ENCODE measurements at regions not wholly inside any gene's neighbourhood (a gene's known extent, or its start where the extent isn't known, plus 50 kb on each side); places are given as distances from the start of the nearest gene placed in this dataset.

GRCh38 chr6:67277312-67277711 lies 1357.8 kb upstream of the ADGRB3 start:
- BruUV-seq (replicated peaks) = no TSS peak

More at GRCh38 chr6:67277312-67277711, 1357.8 kb upstream of the ADGRB3 start:
- 62% methylated on average over 2 of the region's 2 CpGs for WGBS (ENCODE audit: insufficient coverage, insufficient replicate concordance, low lambda C conversion rate, missing lambda C conversion rate)
- Histone ChIP-seq H3K9ac (ENCODE audit: control insufficient read depth, insufficient read depth, low read length) (no peak overlapping the region), H3K9me3 (replicated peaks; ENCODE audit: control insufficient read depth, insufficient read depth, low read length) (no peaks in the 10 kb centered on the region), H3K27me3 (replicated peaks in 1 of 2; ENCODE audit: control insufficient read depth in 2 of 2, insufficient read depth in 2 of 2, low read length in 1 of 2) (no peaks in the 10 kb centered on the region), H4K20me1 (ENCODE audit: control insufficient read depth, insufficient read depth) (no peaks in the 10 kb centered on the region), H3K79me2 (ENCODE audit: control insufficient read depth, insufficient read depth, low read length) (no peaks in the 10 kb centered on the region), H3K4me1 (ENCODE audit: control insufficient read depth, insufficient read depth, low read length) (no peaks in the 10 kb centered on the region), H3K27ac (ENCODE audit: control insufficient read depth, insufficient read depth) (no peak overlapping the region), H3K4me2 (ENCODE audit: control insufficient read depth, insufficient read depth) (no peak overlapping the region), H3K4me3 (no peak overlapping the region), H3K36me3 (ENCODE audit: control insufficient read depth in 2 of 2, insufficient read depth in 2 of 2, low read length in 1 of 2) (no peaks in the 10 kb centered on the region), H2AFZ (ENCODE audit: control insufficient read depth, low read depth, low read length) (no peak overlapping the region)
- intact Hi-C loops (cut with micrococcal nuclease; ENCODE audit: unreplicated experiment) (no loop called here), in situ Hi-C loops (cut with MboI) (no loop called here)
- RAD21 ChIA-PET (ENCODE audit: unreplicated experiment) = no interaction called here
- ATAC-seq = no peak
- SMC1A ChIA-PET (ENCODE audit: uncharacterized antibody, unreplicated experiment) = no interaction called here
- TF ChIP-seq BHLHE40 (IDR thresholded peaks at IDR 0.05; ENCODE audit: borderline replicate concordance in 1 of 2, low read depth in 2 of 2, low read length in 1 of 2) (no peak), SMAD1 (IDR thresholded peaks at IDR 0.05; ENCODE audit: low read depth, partially characterized antibody) (no peak), STAT3 (IDR thresholded peaks at IDR 0.05; ENCODE audit: low read depth, low read length) (no peak), NFYB (IDR thresholded peaks at IDR 0.05; ENCODE audit: insufficient read depth, low read depth, low read length) (no peak), CTCF (IDR thresholded peaks at IDR 0.05 in 2 of 3, conservative IDR thresholded peaks at IDR 0.05 in 1 of 3; ENCODE audit: control insufficient read depth in 2 of 3, extremely low read depth in 1 of 3, insufficient read depth in 1 of 3, low read depth in 3 of 3, low read length in 3 of 3) (no peak), MYB (IDR thresholded peaks at IDR 0.05; ENCODE audit: borderline replicate concordance, low read depth, low read length) (no peak), CBX5 (IDR thresholded peaks at IDR 0.05; ENCODE audit: low read depth) (no peak), POU2F2 (IDR thresholded peaks at IDR 0.05; ENCODE audit: borderline replicate concordance, low read depth, low read length) (no peak), BCLAF1 (IDR thresholded peaks at IDR 0.05) (no peak)
- POLR2A ChIA-PET = no interaction called here
- CTCF ChIA-PET = no interaction called here
- FAIRE-seq = no peak
- no peak for DNase-seq (ENCODE audit: low read depth, low spot score)
